Fibroblast of pulmonary artery (primary cell): ENCODE measurements at regions not wholly inside any gene's neighbourhood (a gene's known extent, or its start where the extent isn't known, plus 50 kb on each side); places are given as distances from the start of the nearest gene placed in this dataset.

Source experiments
- DNase-seq: peaks from one replicate; pipeline ENCODE4 v3.0.0-alpha.2; 2010; ENCODE audit warnings: low read depth
- H3K4me3 ChIP-seq: replicated peaks from 2 replicates; pipeline ENCODE4 v1.5.1; 2011; ENCODE audit warnings: low read depth, mild to moderate bottlenecking, control low read depth, low read length, moderate library complexity
- CTCF ChIP-seq: IDR thresholded peaks from 2 replicates; pipeline ENCODE4 v1.5.1; 2011; ENCODE audit warnings: mild to moderate bottlenecking, control low read depth, low read length, inconsistent platforms; ENCODE audit errors: missing control alignments

- TF ChIP-seq CTCF: no peak
- no peak overlapping the region for H3K4me3 ChIP-seq
- no peak for DNase-seq
These were observed 144.6 kb upstream of the MRPS30 start for GRCh38 chr5:44663991-44664710.

GRCh38 chr5:44661851-44662250, 146.9 kb upstream of the MRPS30 start:
- no peak for DNase-seq
- no peak for TF ChIP-seq CTCF

GRCh38 chr5:44660251-44660650, 148.5 kb upstream of the MRPS30 start:
- no peak for DNase-seq
- TF ChIP-seq CTCF: no peak
- H3K4me3 ChIP-seq: no peak overlapping the region

More at GRCh38 chr5:44661851-44662250, 146.9 kb upstream of the MRPS30 start:
- no peak overlapping the region for H3K4me3 ChIP-seq

- no peak for DNase-seq
- no peak for TF ChIP-seq CTCF
- H3K4me3 ChIP-seq: no peak overlapping the region
These were observed 149.4 kb upstream of the MRPS30 start for GRCh38 chr5:44659334-44659733.

GRCh38 chr5:44652674-44653073, 156.1 kb upstream of the MRPS30 start:
- DNase-seq: no peak
- H3K4me3 ChIP-seq: no peak overlapping the region
- no peak for TF ChIP-seq CTCF

GRCh38 chr5:44646016-44646415, 162.7 kb upstream of the MRPS30 start:
- TF ChIP-seq CTCF: no peak
- no peak overlapping the region for H3K4me3 ChIP-seq
- no peak for DNase-seq

GRCh38 chr5:44645502-44645901, 163.2 kb upstream of the MRPS30 start:
- H3K4me3 ChIP-seq: no peak overlapping the region
- TF ChIP-seq CTCF: no peak
- no peak for DNase-seq
